GM23248 (cell line): ENCODE measurements at regions not wholly inside any gene's neighbourhood (a gene's known extent, or its start where the extent isn't known, plus 50 kb on each side); places are given as distances from the start of the nearest gene placed in this dataset.

Experiments
- DNase-seq: peaks from one replicate; pipeline ENCODE4 v3.0.0-alpha.2; 2015
- H2AFZ ChIP-seq: fragments of 200-600 bp; sonication (generic); 2 replicates; pipeline ENCODE4 v1.6.1; 2016; ENCODE audit warnings: antibody characterized with exemption
- H3F3A ChIP-seq: fragments of 200-600 bp; sonication (generic); 2 replicates; pipeline ENCODE4 v1.6.1; 2016; ENCODE audit warnings: mild to moderate bottlenecking, antibody characterized with exemption, mixed run types; ENCODE audit not compliant: insufficient read depth
- H3K27ac ChIP-seq: fragments of 200-600 bp; sonication (generic); 2 replicates; pipeline ENCODE4 v1.5.1; 2016; ENCODE audit warnings: mild to moderate bottlenecking
- H3K27me3 ChIP-seq: fragments of 200-600 bp; sonication (generic); replicated peaks from 2 replicates; pipeline ENCODE4 v1.6.1; 2016; ENCODE audit warnings: mild to moderate bottlenecking; ENCODE audit not compliant: insufficient read depth
- H3K36me3 ChIP-seq: fragments of 200-600 bp; sonication (generic); 2 replicates; pipeline ENCODE4 v1.6.1; 2016; ENCODE audit warnings: low read depth, mild to moderate bottlenecking
- H3K4me1 ChIP-seq: fragments of 200-600 bp; sonication (generic); 2 replicates; pipeline ENCODE4 v1.6.1; 2016; ENCODE audit warnings: mild to moderate bottlenecking; ENCODE audit not compliant: insufficient read depth
- H3K4me2 ChIP-seq: fragments of 200-600 bp; sonication (generic); one replicate; pipeline ENCODE4 v1.6.1; 2016; ENCODE audit warnings: mild to moderate bottlenecking; ENCODE audit not compliant: unreplicated experiment
- H3K4me3 ChIP-seq: fragments of 200-600 bp; sonication (generic); 2 replicates; pipeline ENCODE4 v1.5.1; 2016; ENCODE audit warnings: mild to moderate bottlenecking
- H3K79me2 ChIP-seq: fragments of 200-600 bp; sonication (generic); 2 replicates; pipeline ENCODE4 v1.6.1; 2016; ENCODE audit warnings: mild to moderate bottlenecking; ENCODE audit not compliant: insufficient read depth
- H3K9ac ChIP-seq: fragments of 200-600 bp; sonication (generic); 2 replicates; pipeline ENCODE4 v1.6.1; 2016; ENCODE audit warnings: mild to moderate bottlenecking
- H3K9me2 ChIP-seq: fragments of 200-600 bp; sonication (generic); 2 replicates; pipeline ENCODE4 v1.6.1; 2016; ENCODE audit warnings: mixed run types, mild to moderate bottlenecking, moderate library complexity; ENCODE audit not compliant: insufficient read depth
- H3K9me3 ChIP-seq: fragments of 200-600 bp; sonication (generic); one replicate; pipeline ENCODE4 v1.6.1; 2017; ENCODE audit warnings: low read depth
- H4K20me1 ChIP-seq: fragments of 200-600 bp; sonication (generic); 2 replicates; pipeline ENCODE4 v1.6.0; 2016; ENCODE audit not compliant: insufficient read depth
- EZH2 ChIP-seq: fragments of 200-600 bp; sonication (generic); IDR thresholded peaks from 2 replicates; pipeline ENCODE4 v1.6.1; 2018; ENCODE audit warnings: antibody characterized with exemption, mild to moderate bottlenecking; ENCODE audit not compliant: insufficient read depth, poor library complexity, severe bottlenecking
- EZH2phosphoT487 ChIP-seq: fragments of 200-600 bp; sonication (generic); IDR thresholded peaks from 2 replicates; pipeline ENCODE4 v1.6.1; 2018; ENCODE audit warnings: antibody characterized with exemption, moderate library complexity, mild to moderate bottlenecking, low read depth; ENCODE audit not compliant: insufficient read depth
- WGBS, 2 experiments: methylation state at CpG; one replicate each; pipeline ENCODE4 v1.1.6; 2015 to 2017; ENCODE audit warnings: low lambda C conversion rate in 2 of 2, low coverage in 1 of 2; ENCODE audit errors: missing lambda C conversion rate in 2 of 2; 5-methylcytosine and 5-hydroxymethylcytosine counted together
- in situ Hi-C: fragments of 300-500 bp; cut with MboI; formaldehyde crosslinking; loops from 2 replicates; pipeline ENCODE4 v1.15.0; 2020

DNA sequence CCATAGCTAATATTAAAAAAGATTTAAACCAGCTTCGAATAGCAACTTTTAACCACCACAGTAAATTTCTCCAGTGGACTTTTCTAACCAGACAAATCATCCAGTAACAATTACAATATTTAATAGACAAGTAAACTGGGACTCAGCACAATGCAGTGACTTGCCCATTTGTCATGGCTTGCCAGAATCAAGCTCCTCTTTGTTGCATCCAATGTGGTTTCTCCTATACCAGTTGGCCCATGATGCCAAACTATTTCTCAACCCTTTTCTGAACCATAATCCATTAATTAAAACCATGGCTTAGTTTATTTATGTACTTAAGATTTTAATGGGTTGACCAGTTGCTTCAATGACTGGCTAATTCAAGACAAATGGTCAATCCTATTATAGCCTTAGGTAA, 64.4 kb downstream of the DIO2 start:
- Histone ChIP-seq H3K9me3 (no peaks in the 10 kb centered on the region), H3K79me2 (no peaks in the 10 kb centered on the region), H3K4me2 (no peak overlapping the region), H3K4me1 (no peaks in the 10 kb centered on the region), H3K4me3 (no peak overlapping the region), H3K9me2 (no peaks in the 10 kb centered on the region), H2AFZ (no peak overlapping the region), H4K20me1 (no peaks in the 10 kb centered on the region), H3K9ac (no peak overlapping the region), H3K27ac (no peak overlapping the region), H3K36me3 (no peaks in the 10 kb centered on the region), H3K27me3 (0 out of 2 replicates have a peak, but pooled peaks cover 7% of the 10 kb centered on the region), H3F3A (no peaks in the 10 kb centered on the region)
- in situ Hi-C loops: no loop called here
- DNase-seq: no peak
- no peak for TF ChIP-seq EZH2phosphoT487
- no peak for TF ChIP-seq EZH2
- 41 to 46% methylated on average over 1 of the region's 1 CpG for WGBS, 2 experiments

DNA sequence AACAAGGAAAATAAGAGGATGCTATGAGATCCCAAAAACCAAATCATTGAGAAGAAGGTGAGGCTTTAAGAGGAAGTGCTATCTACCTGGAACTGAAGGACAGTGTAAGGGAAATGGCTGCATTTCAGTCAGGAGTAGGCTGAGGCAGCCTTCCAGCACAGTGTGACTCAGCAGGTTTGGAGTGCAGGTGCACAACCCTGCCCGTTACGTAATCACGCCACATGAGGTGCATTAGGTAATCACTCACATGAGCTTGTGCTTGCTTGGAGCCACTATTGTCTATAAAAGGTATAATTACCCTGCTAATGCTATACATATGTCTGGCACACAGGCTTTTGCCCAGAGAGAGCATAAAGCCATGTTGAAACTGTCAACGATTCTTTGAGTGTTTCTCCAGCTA, 74.9 kb downstream of the DIO2 start:
- H3K4me2 ChIP-seq: no peak overlapping the region
- 71 to 76% methylated on average over 4 of the region's 4 CpGs for WGBS, 2 experiments
- H3F3A ChIP-seq: no peaks in the 10 kb centered on the region
- H3K27ac ChIP-seq: no peak overlapping the region
- H2AFZ ChIP-seq: no peak overlapping the region
- H3K36me3 ChIP-seq: no peaks in the 10 kb centered on the region
- H3K9me2 ChIP-seq: no peaks in the 10 kb centered on the region
- H3K4me1 ChIP-seq: no peaks in the 10 kb centered on the region
- H4K20me1 ChIP-seq: no peaks in the 10 kb centered on the region
- no peak for TF ChIP-seq EZH2phosphoT487
- TF ChIP-seq EZH2: no peak
- no peaks in the 10 kb centered on the region for H3K9me3 ChIP-seq
- H3K27me3 ChIP-seq: no peaks in the 10 kb centered on the region; the same call in 1 of the 2 replicates
- no peak overlapping the region for H3K9ac ChIP-seq
- no peak overlapping the region for H3K4me3 ChIP-seq
- no peak for DNase-seq
- in situ Hi-C loops: no loop called here
- no peaks in the 10 kb centered on the region for H3K79me2 ChIP-seq

DNA sequence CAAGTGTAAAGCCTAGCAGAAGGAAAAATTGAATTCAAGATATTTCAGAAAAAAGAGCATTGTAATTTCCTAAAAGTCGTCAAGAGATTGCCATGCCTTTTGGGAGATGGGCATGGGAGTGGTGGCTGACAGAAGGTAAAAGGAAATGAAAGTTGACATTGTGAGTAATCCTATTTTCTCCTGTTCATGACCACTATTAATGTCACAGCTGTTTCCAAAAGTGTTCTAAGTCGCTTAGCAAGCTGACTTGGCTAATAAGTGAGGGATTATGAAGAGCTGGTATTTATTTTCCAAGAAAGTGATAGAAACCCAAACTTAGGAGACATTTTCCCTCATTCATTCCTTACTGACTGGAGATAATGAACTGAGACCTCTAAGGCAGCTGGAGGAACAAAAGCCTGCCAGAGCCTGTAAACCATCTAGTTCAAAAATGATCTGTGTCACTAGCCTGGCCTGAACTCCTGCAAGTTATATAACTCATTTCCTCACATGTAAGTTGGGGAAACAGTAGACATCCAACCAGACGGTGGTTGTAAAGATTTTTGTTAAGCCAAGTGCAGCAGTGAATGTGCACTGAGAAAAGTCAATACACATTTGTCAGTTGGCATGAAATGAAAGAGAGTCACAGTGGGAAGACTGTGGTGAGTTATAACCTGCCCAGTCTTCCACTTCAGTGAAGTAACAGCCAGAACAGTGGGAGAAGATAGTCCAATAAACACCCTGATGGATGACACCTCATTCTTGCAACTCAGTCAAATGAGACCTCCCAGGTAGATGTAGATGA, 75.8 kb downstream of the DIO2 start:
- Histone ChIP-seq H3K79me2 (no peaks in the 10 kb centered on the region), H3K36me3 (no peaks in the 10 kb centered on the region), H3K27ac (no peak overlapping the region), H3K9me3 (no peaks in the 10 kb centered on the region), H3K27me3 (no peaks in the 10 kb centered on the region; the same call in 1 of the 2 replicates), H3F3A (no peaks in the 10 kb centered on the region), H3K4me3 (no peak overlapping the region), H4K20me1 (no peaks in the 10 kb centered on the region), H3K9me2 (no peaks in the 10 kb centered on the region), H3K4me1 (no peaks in the 10 kb centered on the region), H2AFZ (no peak overlapping the region), H3K4me2 (no peak overlapping the region), H3K9ac (no peak overlapping the region)
- WGBS, 2 experiments: 7 to 10% methylated on average over 3 of the region's 3 CpGs
- in situ Hi-C loops: no loop called here
- TF ChIP-seq EZH2phosphoT487 (no peak), EZH2 (no peak)
- DNase-seq: no peak

DNA sequence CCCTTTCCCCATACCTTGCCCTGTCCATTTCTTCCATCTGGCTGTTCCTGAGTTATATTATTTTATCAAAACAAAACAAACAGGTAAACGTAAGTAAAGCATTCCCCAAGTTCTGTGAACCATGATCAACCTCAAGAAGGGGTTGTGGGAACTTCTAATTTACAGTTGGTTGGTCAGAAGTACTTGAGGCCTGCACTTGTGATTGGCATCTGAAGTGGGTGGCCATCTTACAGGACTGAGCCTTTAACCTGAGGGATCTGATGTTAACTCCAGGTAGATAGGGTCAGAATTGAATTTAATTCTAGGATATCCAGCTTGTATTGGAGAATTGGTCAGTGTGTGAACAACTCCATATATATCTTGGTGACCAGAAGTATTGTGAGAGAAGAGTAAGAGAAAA, 77.0 kb downstream of the DIO2 start:
- Histone ChIP-seq H2AFZ (no peak overlapping the region), H3K4me3 (no peak overlapping the region), H3K79me2 (no peaks in the 10 kb centered on the region), H3K27me3 (no peaks in the 10 kb centered on the region; the same call in 1 of the 2 replicates), H3K4me1 (no peaks in the 10 kb centered on the region), H3F3A (no peaks in the 10 kb centered on the region), H3K9me3 (no peaks in the 10 kb centered on the region), H4K20me1 (no peaks in the 10 kb centered on the region), H3K9me2 (no peaks in the 10 kb centered on the region), H3K9ac (no peak overlapping the region), H3K36me3 (no peaks in the 10 kb centered on the region), H3K4me2 (no peak overlapping the region), H3K27ac (no peak overlapping the region)
- TF ChIP-seq EZH2phosphoT487 (no peak), EZH2 (no peak)
- in situ Hi-C loops: no loop called here
- DNase-seq: no peak
- WGBS, 2 experiments: 5 to 6% methylated on average over 1 of the region's 1 CpG
